CD4-positive, alpha-beta T cell treated with Interleukin-4 for 1 hour (primary cell): ENCODE measurements at regions not wholly inside any gene's neighbourhood (a gene's known extent, or its start where the extent isn't known, plus 50 kb on each side); places are given as distances from the start of the nearest gene placed in this dataset.
"Not testable (repeated sequence)": the region's sequence is repeated elsewhere in the genome, so short reads cannot be mapped to it uniquely, and the experiment has no call there.

Experiments
- DNase-seq, 2 donors: peaks; one replicate each; pipeline ENCODE4 v3.0.0-alpha.2; 2020 to 2022

GRCh38 chr3:27661797-27662196 is 60.3 kb downstream of the EOMES start:
- no peak for DNase-seq

GRCh38 chr3:27659279-27660021 is 62.7 kb downstream of the EOMES start:
- DNase-seq = peak; percentile 48 to 49

- DNase-seq = no peak
Measured at GRCh38 chr3:27658741-27659140, 63.4 kb downstream of the EOMES start.

GRCh38 chr3:27657871-27658270 is 64.3 kb downstream of the EOMES start:
- DNase-seq = no peak

- DNase-seq = no peak
Measured at GRCh38 chr3:27657404-27657803, 64.7 kb downstream of the EOMES start.

- DNase-seq = no peak
Measured at GRCh38 chr3:27656790-27657189, 65.3 kb downstream of the EOMES start.

GRCh38 chr3:27655547-27655946 is 66.6 kb downstream of the EOMES start:
- DNase-seq = no peak

GRCh38 chr3:27653803-27654558 is 68.1 kb downstream of the EOMES start:
- DNase-seq = no peak

GRCh38 chr3:27649277-27649676 is 72.8 kb downstream of the EOMES start:
- no peak for DNase-seq

GRCh38 chr3:27646896-27647295 is 75.2 kb downstream of the EOMES start:
- no peak for DNase-seq

- DNase-seq = no peak
Measured at GRCh38 chr3:27644941-27645340, 77.2 kb downstream of the EOMES start.

- no peak for DNase-seq
Measured at GRCh38 chr3:27643355-27643754, 78.8 kb downstream of the EOMES start.

- no peak for DNase-seq
Measured at GRCh38 chr3:27642796-27643195, 79.3 kb downstream of the EOMES start.

- DNase-seq = no peak
Measured at GRCh38 chr3:27641888-27642601, 80.1 kb downstream of the EOMES start.

- DNase-seq = no peak
Measured at GRCh38 chr3:27641271-27641800, 80.8 kb downstream of the EOMES start.

- peak; percentile 15 to 50 for DNase-seq
Measured at GRCh38 chr3:27639271-27639670, 82.9 kb downstream of the EOMES start.

- DNase-seq = no peak
Measured at GRCh38 chr3:27638594-27638993, 83.5 kb downstream of the EOMES start.

- DNase-seq = no peak
Measured at GRCh38 chr3:27637346-27637995, 84.7 kb downstream of the EOMES start.

- DNase-seq = not testable (repeated sequence)
Measured at GRCh38 chr3:27635006-27635405, 87.1 kb downstream of the EOMES start.

- no peak for DNase-seq
Measured at GRCh38 chr3:27633224-27633545, 88.9 kb downstream of the EOMES start.

GRCh38 chr3:27632431-27633223 is 89.5 kb downstream of the EOMES start:
- DNase-seq = peak; percentile 50 to 52

GRCh38 chr3:27630885-27631284 is 91.2 kb downstream of the EOMES start:
- peak in 1 of 2 donors; percentile 13 for DNase-seq
